ENCODE measurements at regions not wholly inside any gene's neighbourhood (a gene's known extent, or its start where the extent isn't known, plus 50 kb on each side); places are given as distances from the start of the nearest gene placed in this dataset.
"Not testable (repeated sequence)": the region's sequence is repeated elsewhere in the genome, so short reads cannot be mapped to it uniquely, and the experiment has no call there.

GRCh38 chr15:77944002-77944867, 133.3 kb downstream of the TBC1D2B start:
- DNase-seq (ENCODE audit: low read depth), result peak; percentile 12

GRCh38 chr15:77942611-77943211, 134.8 kb downstream of the TBC1D2B start:
- no peak for DNase-seq (ENCODE audit: low read depth)

- not testable (repeated sequence) for DNase-seq (ENCODE audit: low read depth)
Measured at GRCh38 chr15:77941090-77941827, 136.3 kb downstream of the TBC1D2B start.

GRCh38 chr15:77940381-77940947, 137.0 kb downstream of the TBC1D2B start:
- DNase-seq (ENCODE audit: low read depth), result no peak

GRCh38 chr15:77939851-77940250, 137.7 kb downstream of the TBC1D2B start:
- DNase-seq (ENCODE audit: low read depth), result no peak

- DNase-seq (ENCODE audit: low read depth), result not testable (repeated sequence)
Measured at GRCh38 chr15:77939026-77939425, 138.5 kb downstream of the TBC1D2B start.

- DNase-seq (ENCODE audit: low read depth), result not testable (repeated sequence)
Measured at GRCh38 chr15:77938546-77938945, 139.0 kb downstream of the TBC1D2B start.

- DNase-seq (ENCODE audit: low read depth), result not testable (repeated sequence)
Measured at GRCh38 chr15:77936567-77936966, 140.9 kb downstream of the TBC1D2B start.

- DNase-seq (ENCODE audit: low read depth), result not testable (repeated sequence)
Measured at GRCh38 chr15:77934516-77934915, 143.0 kb downstream of the TBC1D2B start.

GRCh38 chr15:77930907-77931306, 146.6 kb downstream of the TBC1D2B start:
- DNase-seq (ENCODE audit: low read depth), result not testable (repeated sequence)

GRCh38 chr15:77930490-77930889, 147.0 kb downstream of the TBC1D2B start:
- DNase-seq (ENCODE audit: low read depth), result not testable (repeated sequence)

GRCh38 chr15:77926789-77927188, 150.7 kb downstream of the TBC1D2B start:
- DNase-seq (ENCODE audit: low read depth), result not testable (repeated sequence)

- not testable (repeated sequence) for DNase-seq (ENCODE audit: low read depth)
Measured at GRCh38 chr15:77926296-77926695, 151.2 kb downstream of the TBC1D2B start.

- not testable (repeated sequence) for DNase-seq (ENCODE audit: low read depth)
Measured at GRCh38 chr15:77925101-77925500, 152.4 kb downstream of the TBC1D2B start.

- no peak for DNase-seq (ENCODE audit: low read depth)
Measured at GRCh38 chr15:77921664-77922063, 155.8 kb downstream of the TBC1D2B start.

GRCh38 chr15:77916966-77917635, 160.4 kb downstream of the TBC1D2B start:
- not testable (repeated sequence) for DNase-seq (ENCODE audit: low read depth)

GRCh38 chr15:77915961-77916330, 161.6 kb downstream of the TBC1D2B start:
- DNase-seq (ENCODE audit: low read depth), result not testable (repeated sequence)

- no peak for DNase-seq (ENCODE audit: low read depth)
Measured at GRCh38 chr15:77915261-77915960, 162.1 kb downstream of the TBC1D2B start.

GRCh38 chr15:77914531-77914930, 163.0 kb downstream of the TBC1D2B start:
- DNase-seq (ENCODE audit: low read depth), result not testable (repeated sequence)

- peak; percentile 56 for DNase-seq (ENCODE audit: low read depth)
Measured at GRCh38 chr15:77910030-77910911, 167.2 kb downstream of the TBC1D2B start.

All from T follicular helper cell (primary cell).